HG02981 (cell line): ENCODE measurements at regions not wholly inside any gene's neighbourhood (a gene's known extent, or its start where the extent isn't known, plus 50 kb on each side); places are given as distances from the start of the nearest gene placed in this dataset.
"Not testable (repeated sequence)": the region's sequence is repeated elsewhere in the genome, so short reads cannot be mapped to it uniquely, and the experiment has no call there.

Experiments
- ATAC-seq: cut with Tn5 transposase; IDR thresholded peaks from one replicate; pipeline ENCODE4 v1.9.1; 2021; ENCODE audit warnings: mild to moderate bottlenecking, moderate library complexity; ENCODE audit not compliant: unreplicated experiment

- ATAC-seq, result no peak
These were observed 71.6 kb upstream of the ZNF746 start for GRCh38 chr7:149569025-149569725.

- ATAC-seq, result no peak
These were observed 70.6 kb upstream of the ZNF746 start for GRCh38 chr7:149568218-149568617.

GRCh38 chr7:149566103-149566502 lies 68.5 kb upstream of the ZNF746 start:
- no peak for ATAC-seq

- no peak for ATAC-seq
These were observed 67.4 kb upstream of the ZNF746 start for GRCh38 chr7:149565096-149565382.

GRCh38 chr7:149564340-149565095 lies 66.9 kb upstream of the ZNF746 start:
- no peak for ATAC-seq

- no peak for ATAC-seq
These were observed 65.0 kb upstream of the ZNF746 start for GRCh38 chr7:149562602-149563001.

- no peak for ATAC-seq
These were observed 63.5 kb upstream of the ZNF746 start for GRCh38 chr7:149561072-149561471.

- no peak for ATAC-seq
These were observed 62.1 kb upstream of the ZNF746 start for GRCh38 chr7:149559711-149560110.

- ATAC-seq, result no peak
These were observed 60.7 kb upstream of the ZNF746 start for GRCh38 chr7:149558149-149558861.

GRCh38 chr7:149556525-149556924 lies 58.9 kb upstream of the ZNF746 start:
- not testable (repeated sequence) for ATAC-seq

GRCh38 chr7:149554821-149555220 lies 57.2 kb upstream of the ZNF746 start:
- ATAC-seq, result not testable (repeated sequence)

- ATAC-seq, result not testable (repeated sequence)
These were observed 56.4 kb upstream of the ZNF746 start for GRCh38 chr7:149553991-149554390.

GRCh38 chr7:149552799-149553198 lies 55.2 kb upstream of the ZNF746 start:
- no peak for ATAC-seq
